Prostate gland (tissue), 2 donors: ENCODE measurements at regions not wholly inside any gene's neighbourhood (a gene's known extent, or its start where the extent isn't known, plus 50 kb on each side); places are given as distances from the start of the nearest gene placed in this dataset.

ENCODE experiments used
- DNase-seq: peaks from one replicate; pipeline ENCODE4 v3.0.0-alpha.2; 2019; ENCODE audit warnings: low spot score
- H3K27ac ChIP-seq, 2 donors: fragments of 200-600 bp; sonication (generic); 2 replicates each; pipeline ENCODE4 v1.5.1; 2017 to 2019
- H3K27me3 ChIP-seq: fragments of 200-600 bp; sonication (generic); replicated peaks from 2 replicates; pipeline ENCODE4 v1.5.1; 2019; ENCODE audit not compliant: insufficient read depth
- H3K36me3 ChIP-seq, 2 donors: fragments of 200-600 bp; sonication (generic); 1 replicate in 1 of 2; 2 replicates in 1 of 2; pipeline versions ENCODE4 v1.5.1 to v1.8.1; 2017 to 2019
- H3K4me1 ChIP-seq: fragments of 200-600 bp; sonication (generic); replicated peaks from 2 replicates; pipeline ENCODE4 v1.5.1; 2019
- H3K4me3 ChIP-seq, 2 donors: fragments of 200-600 bp; sonication (generic); 2 replicates each; pipeline ENCODE4 v1.5.1; 2017 to 2019
- H3K9me3 ChIP-seq: fragments of 200-600 bp; sonication (generic); 2 replicates; pipeline ENCODE4 v1.5.1; 2017
- CTCF ChIP-seq, 4 experiments: fragments of 200-600 bp in 2 of 4; fragments of 450-650 bp in 2 of 4; sonication (generic) in 2 of 4; IDR thresholded peaks; 1 replicate in 3 of 4; 2 replicates in 1 of 4; pipeline ENCODE4 v1.5.1; 2016 to 2019; ENCODE audit warnings: antibody characterized with exemption in 4 of 4, mild to moderate bottlenecking in 2 of 4, moderate library complexity in 2 of 4
- POLR2A ChIP-seq: fragments of 450-650 bp; IDR thresholded peaks from one replicate; pipeline ENCODE4 v1.6.1; 2016; ENCODE audit warnings: antibody characterized with exemption, mild to moderate bottlenecking
- POLR2AphosphoS5 ChIP-seq: sonication (generic); formaldehyde crosslinking; IDR thresholded peaks from one replicate; pipeline ENCODE4 v1.6.1; 2017; ENCODE audit warnings: antibody characterized with exemption
- WGBS: methylation state at CpG from one replicate; pipeline ENCODE4 v1.1.5; 2018; 5-methylcytosine and 5-hydroxymethylcytosine counted together
- intact Hi-C: fragments of 100-400 bp; cut with DNase I; formaldehyde crosslinking; loops from one replicate; pipeline ENCODE4 v1.14.2; 2022

GRCh38 chr4:64889906-64890610 lies 480.8 kb upstream of the TECRL start:
- WGBS, result 26% methylated on average over 5 of the region's 5 CpGs
- intact Hi-C loops, result no loop called here
- no peak for TF ChIP-seq CTCF (IDR thresholded peaks at IDR 0.05)
- no peak for TF ChIP-seq POLR2A
- no peak for TF ChIP-seq POLR2AphosphoS5
- Histone ChIP-seq H3K36me3 (no peaks in the 10 kb centered on the region), H3K27ac (no peak overlapping the region), H3K9me3 (no peaks in the 10 kb centered on the region), H3K27me3 (no peaks in the 10 kb centered on the region), H3K4me1 (no peaks in the 10 kb centered on the region), H3K4me3 (no peak overlapping the region)
- DNase-seq, result no peak

GRCh38 chr4:64883087-64883807 lies 474.0 kb upstream of the TECRL start:
- WGBS, result 75% methylated on average over 5 of the region's 5 CpGs
- intact Hi-C loops, result no loop called here
- no peak for DNase-seq

GRCh38 chr4:64882311-64883086 lies 473.2 kb upstream of the TECRL start:
- no peak overlapping the region for H3K27ac ChIP-seq
- intact Hi-C loops, result no loop called here
- no peak for DNase-seq
- H3K4me3 ChIP-seq, result no peak overlapping the region
- H3K36me3 ChIP-seq, result no peaks in the 10 kb centered on the region
- H3K4me1 ChIP-seq, result no peaks in the 10 kb centered on the region
- TF ChIP-seq POLR2AphosphoS5 (no peak), CTCF (IDR thresholded peaks at IDR 0.05) (no peak), POLR2A (no peak)
- 75% methylated on average over 2 of the region's 2 CpGs for WGBS
- H3K27me3 ChIP-seq, result no peaks in the 10 kb centered on the region
- H3K9me3 ChIP-seq, result no peaks in the 10 kb centered on the region

More at GRCh38 chr4:64883087-64883807, 474.0 kb upstream of the TECRL start:
- no peaks in the 10 kb centered on the region for H3K4me1 ChIP-seq
- H3K4me3 ChIP-seq, result no peak overlapping the region
- TF ChIP-seq POLR2AphosphoS5, result no peak
- no peak for TF ChIP-seq CTCF (IDR thresholded peaks at IDR 0.05)
- no peak for TF ChIP-seq POLR2A
- no peaks in the 10 kb centered on the region for H3K27me3 ChIP-seq
- H3K9me3 ChIP-seq, result no peaks in the 10 kb centered on the region
- no peak overlapping the region for H3K27ac ChIP-seq
- H3K36me3 ChIP-seq, result no peaks in the 10 kb centered on the region

GRCh38 chr4:64880557-64880956 lies 471.3 kb upstream of the TECRL start:
- Histone ChIP-seq H3K27ac (no peak overlapping the region), H3K9me3 (no peaks in the 10 kb centered on the region), H3K4me1 (no peaks in the 10 kb centered on the region), H3K4me3 (no peak overlapping the region), H3K27me3 (no peaks in the 10 kb centered on the region), H3K36me3 (no peaks in the 10 kb centered on the region)
- intact Hi-C loops, result no loop called here
- no peak for DNase-seq
- TF ChIP-seq CTCF (IDR thresholded peaks at IDR 0.05) (no peak), POLR2AphosphoS5 (no peak), POLR2A (no peak)
- 96% methylated on average over 12 of the region's 12 CpGs for WGBS
